Erythroblast (primary cell): ENCODE measurements at regions not wholly inside any gene's neighbourhood (a gene's known extent, or its start where the extent isn't known, plus 50 kb on each side); places are given as distances from the start of the nearest gene placed in this dataset.

Source experiments
- GATA1 ChIP-seq: IDR thresholded peaks from 2 replicates; pipeline ENCODE4 v1.6.1; 2011; ENCODE audit warnings: low read depth, mild to moderate bottlenecking, control low read depth, low read length, moderate library complexity
- POLR2A ChIP-seq: IDR thresholded peaks from 2 replicates; pipeline ENCODE4 v1.6.1; 2011; ENCODE audit warnings: mild to moderate bottlenecking, low read length

DNA sequence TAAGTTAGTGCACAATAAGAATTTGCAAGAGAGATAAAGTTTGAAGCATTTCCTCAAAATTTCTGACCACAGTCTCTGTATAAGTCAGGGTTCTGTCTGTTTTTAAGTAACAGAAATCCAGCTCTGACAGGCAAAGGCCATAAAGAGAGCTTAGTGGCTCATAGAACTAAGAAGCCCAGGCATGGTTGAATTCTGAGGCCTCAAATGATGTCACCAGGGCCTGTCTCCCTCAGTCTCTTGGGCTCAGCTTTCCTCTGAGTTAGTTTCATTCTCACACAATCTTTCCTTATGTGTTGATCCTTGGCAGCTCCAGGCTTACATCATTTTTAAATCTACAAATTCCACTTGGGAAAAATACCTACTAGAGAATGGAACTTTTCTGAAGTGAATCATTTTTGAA, 173.4 kb upstream of the ATP2B1 start:
- TF ChIP-seq POLR2A, result no peak
- TF ChIP-seq GATA1, result no peak
